GM21723 (cell line): ENCODE measurements at regions not wholly inside any gene's neighbourhood (a gene's known extent, or its start where the extent isn't known, plus 50 kb on each side); places are given as distances from the start of the nearest gene placed in this dataset.

Source experiments
- ATAC-seq: cut with Tn5 transposase; IDR thresholded peaks from one replicate; pipeline ENCODE4 v1.9.1; 2021; ENCODE audit warnings: mild to moderate bottlenecking, moderate library complexity; ENCODE audit not compliant: unreplicated experiment

DNA sequence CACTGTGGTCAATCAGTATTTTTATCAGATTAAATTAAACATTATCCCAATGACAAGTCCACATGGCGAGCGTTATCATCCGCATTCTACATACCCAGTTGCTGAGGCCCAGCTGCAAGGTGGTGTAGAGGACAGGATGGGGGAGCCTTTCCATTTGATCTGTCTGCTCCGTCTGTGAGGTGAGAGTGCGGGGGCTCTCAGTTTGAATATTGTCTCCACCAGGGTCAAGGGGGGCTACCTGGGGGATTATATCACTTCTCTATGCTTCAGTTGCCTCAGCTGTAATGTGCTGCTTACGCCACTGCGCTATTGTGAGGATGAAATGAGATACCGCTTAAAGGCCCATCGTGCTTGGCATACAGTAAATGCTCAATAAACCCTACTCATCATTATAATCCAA is 1106.0 kb downstream of the BCL11B start:
- no peak for ATAC-seq

DNA sequence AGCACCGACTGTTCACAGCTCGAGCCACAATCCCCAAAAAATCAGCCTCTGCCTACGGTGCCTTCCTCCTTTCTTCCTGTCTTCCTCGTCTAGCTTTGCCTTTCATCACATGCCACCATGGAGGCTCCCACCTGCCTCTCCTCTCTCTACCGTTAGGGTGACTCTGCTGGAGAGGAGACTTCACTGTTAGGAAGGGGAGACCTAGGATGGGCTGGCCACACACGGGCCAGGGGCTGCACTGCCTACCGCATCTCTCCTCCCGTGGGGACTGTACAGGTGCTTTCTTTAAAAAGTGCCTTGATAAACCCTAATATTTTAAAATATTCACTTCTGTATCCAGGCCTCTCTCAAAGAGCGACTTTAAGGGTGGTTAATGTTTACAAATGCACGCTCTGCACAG is 1104.7 kb downstream of the BCL11B start:
- no peak for ATAC-seq

DNA sequence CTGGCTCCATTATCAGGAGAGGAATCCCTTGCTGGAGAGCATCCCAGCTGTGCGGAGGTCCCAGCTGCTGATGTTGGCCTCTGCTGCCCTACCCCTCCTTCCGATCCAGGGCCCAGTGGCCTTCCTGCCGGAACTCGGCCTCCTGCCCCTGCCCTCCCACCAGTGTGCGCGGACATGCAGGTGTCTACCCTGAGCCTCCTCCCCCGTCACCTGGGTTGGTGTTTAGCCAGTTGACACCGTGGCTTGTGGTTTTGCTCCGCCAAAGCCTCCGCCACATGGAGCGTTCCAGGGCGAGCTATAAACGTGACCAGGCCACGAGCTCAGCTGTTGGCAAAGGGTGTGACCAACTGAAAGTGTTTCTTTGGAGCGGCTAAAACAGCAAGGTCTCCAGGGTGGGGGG is 1104.3 kb downstream of the BCL11B start:
- ATAC-seq, result no peak

DNA sequence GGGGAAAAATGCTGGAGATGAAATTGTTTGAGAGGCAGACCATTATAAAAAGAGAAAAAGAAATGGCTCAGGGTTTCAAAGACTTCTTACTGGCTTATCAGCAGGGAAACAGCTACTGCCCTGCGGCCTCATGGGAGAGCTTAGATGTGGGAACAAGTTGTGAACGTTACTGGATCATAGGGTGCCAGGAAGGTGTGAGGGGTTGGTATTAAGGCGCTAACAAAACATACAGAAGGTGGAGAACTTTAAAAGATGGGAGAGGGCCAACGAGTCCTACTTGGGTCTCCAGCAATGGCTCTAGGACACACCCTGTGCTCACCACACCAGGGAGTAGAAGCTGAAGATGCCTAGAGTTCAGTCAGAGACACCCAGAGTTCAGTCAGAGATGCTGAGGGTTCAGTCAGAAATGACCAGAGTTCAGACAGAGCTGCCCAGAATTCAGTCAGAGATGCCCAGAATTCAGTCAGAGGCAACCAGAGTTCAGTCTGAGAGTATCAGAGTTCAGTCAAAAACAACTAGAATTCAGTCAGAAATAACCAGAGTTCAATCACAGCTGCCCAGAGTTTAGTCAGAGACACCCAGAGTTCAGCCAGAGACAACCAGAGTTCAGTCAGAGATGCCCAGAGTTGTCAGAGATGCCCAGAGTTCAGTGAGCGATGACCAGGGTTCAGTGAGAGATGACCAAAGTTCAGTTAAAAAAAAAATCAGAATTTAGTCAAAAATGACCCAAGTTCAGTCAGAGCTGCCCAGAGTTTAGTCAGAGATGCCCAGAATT is 1103.6 kb downstream of the BCL11B start:
- ATAC-seq, result no peak

DNA sequence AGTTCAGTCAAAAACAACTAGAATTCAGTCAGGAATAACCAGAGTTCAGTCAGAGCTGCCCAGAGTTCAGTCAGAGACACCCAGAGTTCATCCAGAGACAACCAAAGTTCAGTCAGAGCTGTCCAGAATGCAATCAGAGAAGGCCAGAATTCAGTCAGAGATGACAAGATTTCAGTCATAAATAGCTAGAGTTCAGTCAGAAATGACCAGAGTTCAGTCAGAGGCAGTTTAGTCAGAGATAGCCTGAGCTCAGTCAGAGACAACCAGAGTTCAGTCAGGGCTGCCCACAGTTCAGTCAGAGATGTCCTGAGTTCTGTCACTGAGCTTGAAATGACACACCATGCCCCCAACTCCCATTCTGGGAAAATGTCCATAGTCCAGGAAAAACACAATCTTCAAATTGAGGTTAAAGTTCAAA is 1102.8 kb downstream of the BCL11B start:
- ATAC-seq, result no peak

DNA sequence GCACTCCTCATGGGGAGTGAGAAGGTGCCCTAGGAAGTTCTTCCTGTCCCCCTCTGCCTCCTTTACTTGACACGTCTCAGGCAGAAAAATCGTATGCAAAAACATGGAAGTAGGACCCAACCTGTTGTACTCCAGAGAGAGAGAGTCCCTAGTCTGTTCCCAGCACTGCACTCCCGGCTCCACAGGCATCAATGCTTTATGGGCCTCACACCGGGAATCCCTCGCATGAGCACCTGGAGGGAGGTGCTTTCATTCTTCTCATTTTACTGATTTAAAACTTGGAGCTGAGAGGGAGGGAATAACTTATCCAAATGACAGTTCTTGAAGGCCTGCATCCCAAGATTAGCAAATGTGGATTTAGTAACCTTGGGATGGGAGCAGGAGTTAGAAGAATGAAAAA is 1101.4 kb downstream of the BCL11B start:
- no peak for ATAC-seq

DNA sequence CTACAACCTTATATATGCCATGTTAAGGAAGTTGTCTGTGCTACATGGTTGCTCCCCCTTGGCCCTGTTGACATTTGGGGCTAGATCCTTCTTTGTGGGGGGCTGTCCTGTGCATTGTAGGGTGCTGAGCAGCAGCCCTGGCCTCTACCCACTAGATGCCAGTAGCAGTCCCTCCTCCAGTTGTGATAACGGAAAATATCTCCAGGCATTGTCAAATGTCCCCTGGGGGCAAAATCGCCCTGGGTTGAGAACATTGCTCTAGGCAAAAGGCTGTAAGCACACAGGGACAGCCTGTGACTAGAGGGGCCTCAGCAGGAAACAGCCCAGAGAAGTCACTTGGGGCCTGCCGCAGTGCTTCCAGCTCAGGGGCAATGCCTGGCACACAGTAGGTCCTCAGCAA is 1100.3 kb downstream of the BCL11B start:
- ATAC-seq, result no peak

DNA sequence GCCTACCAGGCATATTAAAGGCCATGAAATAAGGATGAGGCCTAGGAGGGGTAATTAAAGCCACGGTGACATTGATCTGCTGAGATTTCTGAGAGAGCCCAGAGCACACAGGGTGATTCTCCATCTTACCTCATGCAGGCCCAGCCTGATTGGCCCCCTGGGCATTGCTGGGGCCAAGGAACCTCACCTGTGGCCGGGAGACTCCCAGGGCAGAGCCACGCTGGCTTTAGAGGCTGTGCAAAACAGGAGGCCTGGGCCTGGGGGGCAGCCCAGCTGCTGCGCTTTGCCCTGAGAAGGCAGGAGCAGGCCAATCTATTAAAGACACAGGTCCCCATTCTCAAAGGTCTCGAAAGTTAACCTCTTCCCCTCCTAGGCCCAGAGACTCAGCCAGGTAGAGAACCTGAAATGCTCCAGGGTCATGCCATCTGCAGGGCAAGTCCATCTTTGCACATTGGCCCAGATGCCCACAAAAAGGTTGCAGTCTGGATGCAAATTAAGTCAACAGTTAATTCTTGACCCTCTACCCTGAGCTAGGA is 1099.7 kb downstream of the BCL11B start:
- ATAC-seq, result no peak

DNA sequence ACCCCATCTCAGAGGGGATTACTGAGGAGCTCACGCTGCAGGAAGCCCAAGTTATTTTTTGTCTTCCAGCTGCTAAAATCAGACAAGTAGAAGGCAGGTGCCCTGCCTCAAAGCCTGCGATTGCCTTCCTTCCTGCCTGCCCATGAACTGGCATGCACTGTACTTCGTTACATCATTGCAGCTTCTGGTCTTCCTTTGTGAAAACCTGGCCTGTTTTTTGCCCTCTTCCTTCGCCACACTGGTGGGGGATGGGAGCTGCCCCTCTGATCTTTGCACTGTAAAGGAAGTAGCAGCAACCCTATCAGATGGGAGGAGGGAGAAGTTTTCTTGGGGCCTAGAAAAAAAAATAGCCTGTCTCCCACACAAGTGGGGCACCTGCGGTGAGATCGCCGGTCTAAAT is 1098.7 kb downstream of the BCL11B start:
- no peak for ATAC-seq

DNA sequence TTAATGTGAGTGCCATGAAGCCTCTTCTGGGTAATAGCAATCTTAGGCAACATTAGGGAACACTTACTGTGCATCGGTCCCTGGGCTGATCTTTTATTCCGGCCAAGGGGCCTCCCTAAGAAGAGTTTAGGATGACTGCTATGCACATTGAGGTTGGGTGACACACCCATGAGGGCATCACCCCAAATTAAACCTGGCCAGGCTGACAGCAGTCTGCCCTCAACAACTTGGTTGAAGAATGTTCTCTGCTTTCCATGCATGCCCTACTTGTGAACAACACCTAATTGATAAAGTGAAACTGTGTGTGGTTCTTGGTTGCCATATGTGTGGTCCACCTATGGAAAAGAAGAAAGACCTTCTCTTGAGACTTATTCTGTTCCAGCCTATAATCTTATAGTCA is 1098.0 kb downstream of the BCL11B start:
- ATAC-seq, result no peak

DNA sequence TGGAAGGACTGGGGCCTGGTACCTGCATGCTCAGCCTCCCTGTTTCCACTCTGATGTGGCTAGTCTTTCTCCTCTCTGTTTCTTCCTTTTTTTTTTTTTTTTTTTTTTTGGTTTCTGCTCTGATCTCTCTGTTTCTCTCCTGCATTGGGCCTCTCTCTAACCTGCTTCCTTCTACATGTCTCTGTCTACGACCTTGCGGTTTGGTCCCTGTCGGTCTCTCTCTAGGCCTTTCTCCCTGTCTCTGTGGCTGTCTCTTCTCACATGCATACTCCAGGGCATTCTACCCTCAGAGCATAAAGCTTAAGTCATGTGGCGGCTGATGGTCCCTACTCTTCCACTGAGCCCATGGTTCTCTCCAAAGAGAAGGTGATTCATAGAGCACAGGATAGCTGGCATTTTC is 1096.6 kb downstream of the BCL11B start:
- no peak for ATAC-seq

DNA sequence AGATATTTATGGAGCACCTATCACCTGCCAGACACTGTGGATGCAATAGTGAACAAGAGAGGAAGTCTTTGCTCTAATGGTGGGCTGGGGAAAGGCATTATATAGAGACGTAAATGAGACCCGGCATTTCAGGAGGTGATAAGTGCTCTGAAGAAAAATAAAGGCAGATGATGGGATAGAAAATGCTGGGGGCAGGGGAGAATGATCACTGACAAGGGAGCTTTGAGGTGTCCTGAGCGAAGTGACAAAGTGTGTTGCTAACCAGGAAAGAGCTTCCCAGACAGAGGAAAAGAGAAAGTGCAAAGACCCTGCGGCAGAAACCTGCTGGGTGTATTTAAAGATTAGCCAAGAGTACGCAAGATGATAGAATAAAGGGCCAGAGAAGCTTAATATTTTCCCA is 1096.1 kb downstream of the BCL11B start:
- ATAC-seq, result no peak

DNA sequence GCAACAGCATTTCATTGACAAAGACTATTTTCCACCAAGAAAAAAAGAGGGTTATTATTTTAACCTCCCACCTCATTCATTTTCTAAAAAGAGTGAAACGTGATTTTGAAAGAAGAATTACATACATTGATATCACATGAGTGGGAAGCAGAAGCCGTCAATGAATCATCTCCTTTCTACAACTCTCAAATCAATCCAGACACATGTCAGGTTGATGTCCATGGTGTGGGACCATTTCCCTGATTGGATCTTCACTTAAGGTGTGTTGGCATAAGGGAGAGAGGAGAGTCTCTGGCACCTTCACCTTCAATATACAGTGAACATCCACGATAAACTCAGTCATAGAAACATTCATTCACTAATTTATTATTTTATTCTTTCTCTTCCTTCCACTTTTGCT is 1095.1 kb downstream of the BCL11B start:
- no peak for ATAC-seq

DNA sequence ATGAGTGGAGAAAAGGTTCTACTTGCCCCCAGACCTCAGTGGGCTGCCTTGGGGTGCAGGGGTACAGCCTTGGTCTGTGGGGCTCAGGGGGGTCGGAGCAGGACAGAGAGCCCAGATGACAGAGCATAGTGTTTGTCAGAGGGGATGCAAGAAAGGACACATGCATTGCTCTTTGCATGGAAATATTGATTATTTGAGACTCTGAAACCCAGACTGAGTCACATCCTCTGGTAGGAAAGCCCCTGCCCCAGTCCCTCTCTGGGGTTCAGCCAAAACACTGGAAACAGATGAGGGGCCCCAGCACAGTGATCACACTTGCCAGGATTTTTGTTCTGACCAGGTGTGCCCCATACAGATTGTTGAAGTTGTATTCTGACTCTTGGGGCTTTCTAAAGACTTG is 1094.4 kb downstream of the BCL11B start:
- no peak for ATAC-seq

DNA sequence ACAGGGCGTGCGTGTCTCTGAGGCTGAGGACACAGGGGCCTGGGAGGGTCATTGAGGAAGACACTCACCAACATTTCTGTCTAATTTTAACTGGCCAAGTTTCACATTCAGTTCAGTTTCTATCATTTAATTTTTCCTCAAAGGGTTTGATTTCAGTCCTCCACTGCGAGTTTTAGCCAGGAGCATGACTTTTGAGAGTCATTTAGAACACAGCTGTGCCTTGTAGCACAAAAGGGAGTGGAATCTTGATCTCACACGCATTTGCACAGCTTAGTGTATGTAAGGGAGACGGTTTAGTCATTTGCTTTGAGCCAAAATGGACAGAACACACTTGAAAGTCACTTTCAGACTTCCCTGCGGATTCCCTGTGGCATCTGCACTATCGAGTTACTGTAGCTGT is 1090.8 kb downstream of the BCL11B start:
- ATAC-seq, result no peak

DNA sequence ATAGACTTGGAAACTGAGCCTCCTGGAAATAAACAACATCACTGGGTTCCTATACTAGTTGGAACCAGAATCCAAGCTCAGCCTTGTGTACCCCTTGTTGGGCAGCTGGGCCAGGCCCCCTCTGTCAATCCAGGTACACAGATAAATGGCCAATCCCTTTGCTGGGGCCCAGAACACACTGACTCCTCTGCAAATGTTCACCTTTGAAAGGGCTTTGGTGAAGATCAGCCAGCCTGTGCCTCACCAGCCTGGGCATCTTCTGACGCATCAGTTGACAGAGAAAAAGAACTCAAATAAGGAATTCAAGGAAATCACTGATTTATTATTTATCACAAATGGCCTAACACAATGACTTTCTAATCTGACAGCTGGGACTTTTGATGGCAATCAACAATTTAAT is 1090.2 kb downstream of the BCL11B start:
- no peak for ATAC-seq

DNA sequence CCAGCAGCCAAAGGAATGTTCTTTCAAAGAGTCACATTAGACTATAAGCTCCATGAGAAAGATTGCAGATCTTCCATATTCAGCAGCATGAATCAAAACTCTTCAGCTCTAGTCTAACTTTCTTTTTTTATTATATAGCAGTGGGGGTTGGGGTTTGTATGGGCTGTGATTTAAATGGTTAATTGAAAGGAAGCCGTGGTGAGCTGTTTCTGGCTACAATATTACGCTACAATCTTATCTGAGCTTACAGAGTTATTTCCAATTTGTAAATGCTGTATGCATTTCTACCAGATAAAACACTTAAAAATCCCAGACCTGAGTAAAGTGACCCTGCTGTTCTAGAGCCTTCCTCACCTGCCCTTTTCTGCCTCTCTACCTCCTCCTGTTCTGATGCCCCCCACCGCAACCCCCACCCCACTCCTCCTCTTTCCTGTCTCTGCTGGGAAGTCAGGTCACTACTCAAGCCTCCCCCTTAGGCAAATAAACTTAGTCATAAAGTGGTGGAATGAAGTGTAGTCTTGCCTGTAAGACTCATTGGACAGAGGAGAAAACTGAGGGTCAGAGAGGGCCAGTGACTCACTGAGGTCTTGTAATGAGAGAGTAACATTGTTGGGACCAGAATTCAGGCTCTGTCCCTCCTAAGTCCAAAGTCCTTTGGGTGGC is 1089.5 kb downstream of the BCL11B start:
- no peak for ATAC-seq

DNA sequence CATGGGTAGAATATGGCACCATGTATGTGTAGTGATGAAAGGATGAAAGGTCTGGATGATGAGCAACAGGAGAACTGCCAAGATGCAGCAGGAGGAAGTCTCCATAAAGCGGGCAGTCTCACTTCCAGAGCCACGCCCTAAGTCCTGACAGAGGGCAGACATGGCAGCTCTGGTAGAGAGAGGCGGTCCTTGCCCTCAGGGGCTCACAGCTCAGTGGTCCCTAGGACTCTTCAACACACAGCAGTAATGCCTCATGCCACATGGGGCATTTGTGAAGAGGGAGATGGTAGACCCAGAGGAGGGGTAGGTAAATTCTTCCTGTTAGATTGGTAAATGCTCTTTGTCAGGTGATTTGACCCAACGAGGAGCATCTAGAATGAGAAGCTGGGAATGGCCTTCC is 1088.4 kb downstream of the BCL11B start:
- no peak for ATAC-seq

DNA sequence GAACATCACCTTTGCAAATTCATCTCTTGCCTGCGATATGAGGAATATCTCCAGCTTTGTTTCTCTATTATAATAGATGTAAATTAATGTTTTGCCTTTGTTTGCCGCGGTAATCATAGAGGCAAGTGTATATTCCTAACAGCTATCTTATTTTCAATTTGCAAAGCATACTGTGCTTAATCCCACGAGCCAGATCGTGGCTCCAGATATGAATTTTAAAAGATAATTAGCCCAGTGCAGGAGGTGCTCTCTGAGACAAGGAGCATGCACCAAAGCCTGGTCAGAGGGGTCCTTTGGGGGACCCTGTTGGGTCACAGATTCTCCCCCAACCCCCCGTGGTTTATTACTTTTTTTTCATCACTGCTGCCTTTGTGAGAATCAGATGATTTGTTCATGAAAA is 1087.5 kb downstream of the BCL11B start:
- no peak for ATAC-seq

DNA sequence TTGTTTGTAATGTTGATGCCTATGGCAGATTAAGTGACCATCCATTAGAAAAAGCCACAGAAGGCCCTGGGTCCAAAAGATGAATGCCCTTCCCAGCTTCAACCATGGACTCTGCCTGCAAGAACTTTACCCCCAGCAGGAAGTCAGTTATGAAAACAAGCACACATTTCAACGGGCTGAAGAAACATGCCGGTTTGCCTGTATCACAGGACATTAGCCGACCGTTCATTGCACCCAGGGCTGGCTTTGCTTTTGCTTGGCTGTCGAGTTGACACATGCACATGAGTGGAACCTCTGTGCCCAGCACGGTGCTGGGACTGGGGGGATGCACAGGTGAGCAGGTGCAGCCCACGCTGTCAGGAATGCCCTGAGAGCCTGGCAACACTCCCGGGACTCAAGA is 1087.0 kb downstream of the BCL11B start:
- ATAC-seq, result no peak

DNA sequence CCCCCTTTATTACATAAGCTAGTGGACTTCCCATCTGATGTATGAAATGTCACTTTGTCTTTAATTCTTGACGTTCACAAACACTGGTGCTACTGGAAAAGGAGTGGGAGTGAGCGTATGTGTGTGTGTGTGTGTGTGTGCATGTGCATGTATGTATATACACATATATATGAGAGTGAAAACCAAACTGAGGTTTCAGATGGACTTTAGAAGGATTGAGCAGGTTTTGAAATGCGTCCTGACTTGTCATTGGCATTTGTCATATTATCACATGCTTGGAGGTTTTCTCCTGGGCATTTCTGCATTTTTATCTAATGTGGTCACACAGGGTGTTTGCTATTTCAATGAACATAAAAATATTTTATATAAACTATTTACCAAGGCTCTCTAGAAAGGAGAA is 1085.9 kb downstream of the BCL11B start:
- ATAC-seq, result no peak

DNA sequence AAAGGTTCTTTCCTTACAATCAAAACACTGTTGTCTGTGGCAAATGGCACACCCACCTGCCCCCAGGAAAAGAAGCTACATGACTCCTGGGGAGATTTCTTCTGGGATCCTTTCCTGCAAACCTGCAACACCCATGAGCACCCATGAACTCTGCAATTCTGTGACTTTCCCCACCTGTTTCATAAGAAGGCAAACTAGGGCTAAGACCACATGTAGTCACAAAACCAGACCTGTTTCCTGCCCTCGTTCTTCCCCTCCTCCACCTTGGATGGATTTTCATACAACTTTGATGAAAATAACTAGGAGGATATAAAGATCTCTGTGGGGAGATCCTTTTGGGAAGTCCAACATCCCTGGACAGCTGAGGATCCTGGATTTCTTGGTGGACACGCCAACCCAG is 1084.7 kb downstream of the BCL11B start:
- ATAC-seq, result no peak

DNA sequence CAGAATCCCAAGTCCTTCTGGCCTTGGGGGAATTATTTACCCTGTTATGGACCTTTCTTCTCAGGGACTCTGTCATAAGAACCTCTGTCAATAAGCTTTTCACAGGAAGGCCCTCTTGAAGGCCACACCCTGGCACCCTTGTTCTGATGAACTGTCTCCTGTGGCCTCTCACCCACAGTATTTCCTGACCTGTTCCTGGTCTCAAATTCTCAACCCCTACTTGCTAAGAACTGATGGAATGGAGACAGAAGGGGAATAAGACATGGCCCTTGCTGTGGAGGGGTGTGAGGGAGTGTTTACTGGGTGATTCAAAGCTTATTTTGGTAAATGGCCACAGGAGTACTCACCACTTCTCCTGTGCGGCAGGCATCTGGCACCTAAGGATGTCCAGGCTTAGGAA is 1082.9 kb downstream of the BCL11B start:
- no peak for ATAC-seq
